ENCODE measurements at regions not wholly inside any gene's neighbourhood (a gene's known extent, or its start where the extent isn't known, plus 50 kb on each side); places are given as distances from the start of the nearest gene placed in this dataset.

- no peak for TF ChIP-seq EZH2 (IDR thresholded peaks at IDR 0.05; ENCODE audit: insufficient read depth, poor library complexity, severe bottlenecking)
- TF ChIP-seq EZH2phosphoT487 (IDR thresholded peaks at IDR 0.05; ENCODE audit: insufficient read depth, low read depth): no peak
Observed at GRCh38 chr1:57623791-57624538, 200.1 kb upstream of the DAB1 start.
